OCI-LY1 (cell line): ENCODE measurements at regions not wholly inside any gene's neighbourhood (a gene's known extent, or its start where the extent isn't known, plus 50 kb on each side); places are given as distances from the start of the nearest gene placed in this dataset.

Source experiments
- H2AFZ ChIP-seq: fragments of 200-600 bp; sonication (generic), shearing (Covaris generic); 2 replicates; pipeline ENCODE4 v1.6.0; 2014; ENCODE audit warnings: antibody characterized with exemption, mild to moderate bottlenecking, low read length
- H3F3A ChIP-seq: fragments of 200-600 bp; sonication (generic), shearing (Covaris generic); 2 replicates; pipeline ENCODE4 v1.6.0; 2014; ENCODE audit warnings: mild to moderate bottlenecking, antibody characterized with exemption, low read length, moderate library complexity; ENCODE audit not compliant: insufficient read depth
- H3K27ac ChIP-seq: fragments of 200-600 bp; sonication (generic); 2 replicates; pipeline ENCODE4 v1.5.1; 2014; ENCODE audit warnings: low read length, mixed run types, mild to moderate bottlenecking, low read depth; ENCODE audit not compliant: poor library complexity, severe bottlenecking
- H3K27me3 ChIP-seq: fragments of 200-600 bp; sonication (generic); 2 replicates; pipeline ENCODE4 v1.6.0; 2014; ENCODE audit warnings: antibody characterized with exemption, mild to moderate bottlenecking, low read length, moderate library complexity; ENCODE audit not compliant: insufficient read depth
- H3K36me3 ChIP-seq: fragments of 200-600 bp; sonication (generic); 2 replicates; pipeline ENCODE4 v1.6.1; 2014; ENCODE audit warnings: mild to moderate bottlenecking, antibody characterized with exemption, low read length, moderate library complexity, mixed read lengths; ENCODE audit not compliant: insufficient read depth
- H3K4me1 ChIP-seq: fragments of 200-600 bp; sonication (generic); 2 replicates; pipeline ENCODE4 v1.5.1; 2014; ENCODE audit warnings: mild to moderate bottlenecking, low read length, moderate library complexity; ENCODE audit not compliant: insufficient read depth, severe bottlenecking
- H3K4me2 ChIP-seq: fragments of 200-600 bp; sonication (generic), shearing (Covaris generic); 2 replicates; pipeline ENCODE4 v1.6.1; 2014; ENCODE audit warnings: low read length
- H3K4me3 ChIP-seq: fragments of 200-600 bp; sonication (generic); 2 replicates; pipeline ENCODE4 v1.5.1; 2014; ENCODE audit warnings: low read length, low read depth, mild to moderate bottlenecking, mixed read lengths; ENCODE audit not compliant: poor library complexity, severe bottlenecking
- H3K79me2 ChIP-seq: fragments of 200-600 bp; shearing (Covaris generic); 2 replicates; pipeline ENCODE4 v1.6.1; 2016; ENCODE audit warnings: mixed run types, low read length, mixed read lengths; ENCODE audit not compliant: insufficient read depth
- H3K9ac ChIP-seq: fragments of 200-600 bp; sonication (generic), shearing (Covaris generic); 2 replicates; pipeline ENCODE4 v1.6.1; 2014; ENCODE audit warnings: mild to moderate bottlenecking, low read length, mixed read lengths
- H3K9me2 ChIP-seq: fragments of 200-600 bp; sonication (generic), shearing (Covaris generic); 2 replicates; pipeline ENCODE4 v1.6.1; 2014; ENCODE audit warnings: low read depth, mild to moderate bottlenecking, low read length, mixed read lengths
- H3K9me3 ChIP-seq: fragments of 200-600 bp; shearing (Covaris generic); 2 replicates; pipeline ENCODE4 v1.6.1; 2014; ENCODE audit warnings: low read length, mixed read lengths
- H4K20me1 ChIP-seq: fragments of 200-600 bp; sonication (generic), shearing (Covaris generic); 2 replicates; pipeline ENCODE4 v1.6.0; 2016; ENCODE audit warnings: mild to moderate bottlenecking, low read length; ENCODE audit not compliant: insufficient read depth
- EZH2 ChIP-seq: fragments of 200-600 bp; sonication (generic), shearing (Covaris generic); IDR thresholded peaks from 2 replicates; pipeline ENCODE4 v1.8.0; 2017; ENCODE audit warnings: borderline replicate concordance, mixed run types, mild to moderate bottlenecking, antibody characterized with exemption, low read length, moderate library complexity, mixed read lengths
- TF ChIP-seq, protein P1 (sequence below): fragments of 200-600 bp; sonication (generic), shearing (Covaris generic); IDR thresholded peaks from 2 replicates; pipeline ENCODE4 v1.5.1; 2017; ENCODE audit warnings: mild to moderate bottlenecking, antibody characterized with exemption, low read length, moderate library complexity, mixed read lengths

DNA sequence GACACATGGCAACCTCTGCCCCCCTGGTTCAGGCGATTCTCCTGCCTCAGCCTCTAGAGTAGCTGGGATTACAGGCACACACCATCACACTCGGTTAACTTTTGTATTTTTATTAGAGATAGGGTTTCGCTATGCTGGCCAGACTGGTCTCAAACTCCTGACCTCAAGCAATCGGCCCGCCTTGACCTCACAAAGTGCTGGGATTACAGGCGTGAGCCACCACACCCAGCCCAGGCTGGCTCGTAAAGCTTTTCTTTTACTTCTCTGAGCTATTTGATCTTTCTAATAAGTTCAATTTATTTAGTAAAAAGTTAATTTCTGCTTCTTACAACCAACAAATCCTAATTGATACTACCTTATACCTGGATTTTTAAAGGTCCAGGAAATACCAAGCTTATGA is 127.4 kb upstream of the KRR1 start:
- no peak overlapping the region for H3K27ac ChIP-seq
- H2AFZ ChIP-seq, result no peak overlapping the region
- H3K36me3 ChIP-seq, result no peaks in the 10 kb centered on the region
- no peaks in the 10 kb centered on the region for H3K79me2 ChIP-seq
- H3K9me2 ChIP-seq, result no peaks in the 10 kb centered on the region
- H3K4me2 ChIP-seq, result no peak overlapping the region
- H3F3A ChIP-seq, result no peaks in the 10 kb centered on the region
- H3K4me3 ChIP-seq, result no peak overlapping the region
- TF ChIP-seq, protein P1, sequence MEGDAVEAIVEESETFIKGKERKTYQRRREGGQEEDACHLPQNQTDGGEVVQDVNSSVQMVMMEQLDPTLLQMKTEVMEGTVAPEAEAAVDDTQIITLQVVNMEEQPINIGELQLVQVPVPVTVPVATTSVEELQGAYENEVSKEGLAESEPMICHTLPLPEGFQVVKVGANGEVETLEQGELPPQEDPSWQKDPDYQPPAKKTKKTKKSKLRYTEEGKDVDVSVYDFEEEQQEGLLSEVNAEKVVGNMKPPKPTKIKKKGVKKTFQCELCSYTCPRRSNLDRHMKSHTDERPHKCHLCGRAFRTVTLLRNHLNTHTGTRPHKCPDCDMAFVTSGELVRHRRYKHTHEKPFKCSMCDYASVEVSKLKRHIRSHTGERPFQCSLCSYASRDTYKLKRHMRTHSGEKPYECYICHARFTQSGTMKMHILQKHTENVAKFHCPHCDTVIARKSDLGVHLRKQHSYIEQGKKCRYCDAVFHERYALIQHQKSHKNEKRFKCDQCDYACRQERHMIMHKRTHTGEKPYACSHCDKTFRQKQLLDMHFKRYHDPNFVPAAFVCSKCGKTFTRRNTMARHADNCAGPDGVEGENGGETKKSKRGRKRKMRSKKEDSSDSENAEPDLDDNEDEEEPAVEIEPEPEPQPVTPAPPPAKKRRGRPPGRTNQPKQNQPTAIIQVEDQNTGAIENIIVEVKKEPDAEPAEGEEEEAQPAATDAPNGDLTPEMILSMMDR, result no peak
- no peak for TF ChIP-seq EZH2
- no peaks in the 10 kb centered on the region for H4K20me1 ChIP-seq
- H3K27me3 ChIP-seq, result no peaks in the 10 kb centered on the region
- H3K4me1 ChIP-seq, result peaks cover 7% of the 10 kb centered on the region
- H3K9me3 ChIP-seq, result no peaks in the 10 kb centered on the region
- no peak overlapping the region for H3K9ac ChIP-seq

DNA sequence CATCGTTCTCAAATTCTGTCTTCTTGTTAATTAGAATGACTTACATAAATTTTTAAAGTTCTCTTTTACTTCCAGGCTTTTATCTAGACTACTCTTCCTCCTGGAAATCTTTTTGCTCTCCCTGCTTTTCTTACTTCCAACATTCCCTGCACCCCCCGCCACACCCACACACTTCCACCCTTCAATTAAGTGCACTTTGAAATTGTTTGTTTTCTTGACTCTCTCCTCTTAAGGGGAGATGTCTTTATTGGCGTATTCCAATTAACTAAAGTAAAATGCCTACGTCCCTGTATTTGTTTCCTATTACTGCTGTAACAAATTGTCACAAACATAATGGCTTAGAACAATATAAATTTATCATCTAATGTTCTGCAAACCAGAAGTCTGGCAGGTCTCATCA is 125.2 kb upstream of the KRR1 start:
- Histone ChIP-seq H3K4me1 (peaks cover 7% of the 10 kb centered on the region), H3K36me3 (no peaks in the 10 kb centered on the region), H3K4me3 (no peak overlapping the region), H3K79me2 (no peaks in the 10 kb centered on the region), H3K9ac (no peak overlapping the region), H3K9me3 (no peaks in the 10 kb centered on the region), H4K20me1 (no peaks in the 10 kb centered on the region), H2AFZ (no peak overlapping the region), H3K27me3 (no peaks in the 10 kb centered on the region), H3K4me2 (no peak overlapping the region), H3K27ac (no peak overlapping the region), H3K9me2 (no peaks in the 10 kb centered on the region), H3F3A (no peaks in the 10 kb centered on the region)
- TF ChIP-seq, protein P1, result no peak
- TF ChIP-seq EZH2, result no peak

DNA sequence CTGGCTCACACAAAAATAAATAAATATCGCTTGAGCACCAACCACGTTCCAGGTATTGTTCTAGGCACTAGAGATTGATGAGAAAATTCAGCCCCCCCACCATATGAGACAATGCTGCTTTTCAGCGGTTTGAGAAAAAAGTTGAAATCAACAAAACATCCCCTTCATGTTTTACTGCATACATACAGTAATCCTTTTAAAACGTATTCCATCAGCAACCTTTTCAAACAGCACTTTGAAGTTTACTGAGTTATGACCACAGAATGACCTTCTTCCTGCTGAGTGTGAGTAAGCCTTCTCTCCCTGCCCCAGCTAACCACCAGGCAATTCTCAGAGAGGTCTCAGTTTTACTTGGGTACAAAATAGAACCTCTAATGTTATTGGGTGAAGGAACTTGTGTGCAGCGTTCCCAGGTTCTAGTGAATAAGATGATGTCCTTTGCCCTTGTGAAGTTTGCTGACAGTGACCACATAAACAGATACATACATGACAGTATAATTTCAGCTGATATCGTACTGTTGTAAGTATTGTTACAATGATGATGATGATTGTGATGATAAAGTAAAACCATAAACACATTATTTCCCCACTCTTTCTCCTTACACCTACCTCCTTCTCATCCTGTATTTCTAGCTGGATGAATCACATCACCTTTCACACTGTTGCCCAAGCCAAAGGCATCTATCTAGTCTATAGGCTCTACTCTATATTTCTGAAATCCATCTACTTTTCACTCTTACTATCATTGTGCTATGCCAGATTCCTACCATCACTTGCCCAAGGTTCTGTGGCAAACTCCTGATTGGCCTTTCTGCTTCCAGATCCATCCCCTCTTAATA is 124.4 kb upstream of the KRR1 start:
- Histone ChIP-seq H3K4me3 (no peak overlapping the region), H3K9ac (no peak overlapping the region), H2AFZ (no peak overlapping the region), H3F3A (no peaks in the 10 kb centered on the region), H3K4me2 (no peak overlapping the region), H3K36me3 (no peaks in the 10 kb centered on the region), H3K9me3 (no peaks in the 10 kb centered on the region), H3K9me2 (no peaks in the 10 kb centered on the region), H3K27ac (no peak overlapping the region), H3K27me3 (no peaks in the 10 kb centered on the region), H3K79me2 (no peaks in the 10 kb centered on the region), H3K4me1 (peaks cover 2% of the 10 kb centered on the region), H4K20me1 (no peaks in the 10 kb centered on the region)
- TF ChIP-seq, protein P1, result no peak
- TF ChIP-seq EZH2, result no peak
